SK-N-SH (cell line): ENCODE measurements at regions not wholly inside any gene's neighbourhood (a gene's known extent, or its start where the extent isn't known, plus 50 kb on each side); places are given as distances from the start of the nearest gene placed in this dataset.

Experiments used
- CTCF ChIP-seq: fragments of 200-600 bp; sonication (generic); IDR thresholded peaks from 2 replicates; pipeline ENCODE4 v1.6.1; 2017; ENCODE audit warnings: antibody characterized with exemption, mild to moderate bottlenecking, moderate library complexity
- EZH2phosphoT487 ChIP-seq: fragments of 200-600 bp; sonication (generic); IDR thresholded peaks from 2 replicates; pipeline ENCODE4 v1.6.1; 2017; ENCODE audit warnings: low read depth, mixed run types, mild to moderate bottlenecking, antibody characterized with exemption, moderate library complexity, borderline replicate concordance
- FOXM1 ChIP-seq: IDR thresholded peaks from 2 replicates; pipeline ENCODE4 v1.4.0; 2012; ENCODE audit warnings: low read depth, mild to moderate bottlenecking
- IRF3 ChIP-seq: fragments of 150-350 bp; IDR thresholded peaks from 2 replicates; pipeline ENCODE4 v1.6.1; 2016; ENCODE audit warnings: mild to moderate bottlenecking, low read depth, low read length
- NFIC ChIP-seq: IDR thresholded peaks from 2 replicates; pipeline ENCODE4 v1.4.0; 2012; ENCODE audit warnings: borderline replicate concordance
- PBX3 ChIP-seq: IDR thresholded peaks from 2 replicates; pipeline ENCODE4; 2012
- POLR2AphosphoS5 ChIP-seq: IDR thresholded peaks from 2 replicates; pipeline ENCODE4 v1.6.1; 2012; ENCODE audit warnings: low read depth, low read length
- RAD21 ChIP-seq: IDR thresholded peaks from 2 replicates; pipeline ENCODE4 v1.6.1; 2012; ENCODE audit warnings: mild to moderate bottlenecking, low read length
- REST ChIP-seq: IDR thresholded peaks from 2 replicates; pipeline ENCODE4 v1.6.1; 2012; ENCODE audit warnings: mild to moderate bottlenecking, low read depth, low read length, moderate library complexity
- RFX5 ChIP-seq: IDR thresholded peaks from 2 replicates; pipeline ENCODE4 v1.6.1; 2012; ENCODE audit warnings: mild to moderate bottlenecking, improper control_type of control experiment, low read length
- RXRA ChIP-seq: IDR thresholded peaks from 2 replicates; pipeline ENCODE4 v1.4.0; 2012; ENCODE audit warnings: low read depth, mild to moderate bottlenecking, borderline replicate concordance
- ZBTB33 ChIP-seq: IDR thresholded peaks from 2 replicates; pipeline ENCODE4 v1.4.0; 2012; ENCODE audit warnings: low read depth, borderline replicate concordance

- TF ChIP-seq CTCF (no peak), EZH2phosphoT487 (no peak), FOXM1 (no peak), RFX5 (no peak), REST (no peak), POLR2AphosphoS5 (no peak), RAD21 (no peak), PBX3 (no peak), RXRA (no peak), ZBTB33 (no peak), IRF3 (no peak), NFIC (no peak)
These were observed 859.0 kb upstream of the SPRY2 start for GRCh38 chr13:81199956-81200355.
